GM19372 (cell line): ENCODE measurements at regions not wholly inside any gene's neighbourhood (a gene's known extent, or its start where the extent isn't known, plus 50 kb on each side); places are given as distances from the start of the nearest gene placed in this dataset.

Experiments
- ATAC-seq: cut with Tn5 transposase; IDR thresholded peaks from one replicate; pipeline ENCODE4 v1.9.1; 2021; ENCODE audit warnings: mild to moderate bottlenecking, low read depth, moderate library complexity; ENCODE audit not compliant: unreplicated experiment

- no peak for ATAC-seq
Measured at GRCh38 chr11:116240710-116241109, 532.1 kb downstream of the BUD13 start.

GRCh38 chr11:116239247-116239646, 533.5 kb downstream of the BUD13 start:
- ATAC-seq: no peak

GRCh38 chr11:116234989-116235568, 537.7 kb downstream of the BUD13 start:
- no peak for ATAC-seq

GRCh38 chr11:116233561-116233960, 539.2 kb downstream of the BUD13 start:
- no peak for ATAC-seq

- ATAC-seq: no peak
Measured at GRCh38 chr11:116232364-116232828, 540.4 kb downstream of the BUD13 start.

- ATAC-seq: no peak
Measured at GRCh38 chr11:116231543-116231942, 541.2 kb downstream of the BUD13 start.

- ATAC-seq: no peak
Measured at GRCh38 chr11:116230438-116230837, 542.3 kb downstream of the BUD13 start.

GRCh38 chr11:116229236-116229970, 543.4 kb downstream of the BUD13 start:
- ATAC-seq: no peak

- ATAC-seq: no peak
Measured at GRCh38 chr11:116226731-116227130, 546.1 kb downstream of the BUD13 start.

GRCh38 chr11:116225784-116226585, 546.8 kb downstream of the BUD13 start:
- ATAC-seq: no peak

GRCh38 chr11:116225236-116225635, 547.6 kb downstream of the BUD13 start:
- ATAC-seq: no peak

- no peak for ATAC-seq
Measured at GRCh38 chr11:116224889-116225200, 547.9 kb downstream of the BUD13 start.

GRCh38 chr11:116224154-116224888, 548.5 kb downstream of the BUD13 start:
- no peak for ATAC-seq

- ATAC-seq: no peak
Measured at GRCh38 chr11:116221351-116221750, 551.4 kb downstream of the BUD13 start.

GRCh38 chr11:116219171-116219635, 553.6 kb downstream of the BUD13 start:
- no peak for ATAC-seq

- no peak for ATAC-seq
Measured at GRCh38 chr11:116217441-116217840, 555.3 kb downstream of the BUD13 start.

GRCh38 chr11:116217006-116217405, 555.8 kb downstream of the BUD13 start:
- no peak for ATAC-seq

GRCh38 chr11:116215471-116216113, 557.2 kb downstream of the BUD13 start:
- no peak for ATAC-seq

GRCh38 chr11:116211147-116211546, 561.6 kb downstream of the BUD13 start:
- no peak for ATAC-seq

GRCh38 chr11:116210663-116211062, 562.1 kb downstream of the BUD13 start:
- no peak for ATAC-seq
